GM12801 (cell line): ENCODE measurements at regions not wholly inside any gene's neighbourhood (a gene's known extent, or its start where the extent isn't known, plus 50 kb on each side); places are given as distances from the start of the nearest gene placed in this dataset.

Source experiments
- CTCF ChIP-seq: IDR thresholded peaks from one replicate; pipeline ENCODE4 v1.5.1; 2011; ENCODE audit warnings: control low read depth; ENCODE audit not compliant: insufficient read length; ENCODE audit errors: extremely low read depth

GRCh38 chr2:103402944-103403343, 641.1 kb downstream of the TMEM182 start:
- TF ChIP-seq CTCF: no peak

DNA sequence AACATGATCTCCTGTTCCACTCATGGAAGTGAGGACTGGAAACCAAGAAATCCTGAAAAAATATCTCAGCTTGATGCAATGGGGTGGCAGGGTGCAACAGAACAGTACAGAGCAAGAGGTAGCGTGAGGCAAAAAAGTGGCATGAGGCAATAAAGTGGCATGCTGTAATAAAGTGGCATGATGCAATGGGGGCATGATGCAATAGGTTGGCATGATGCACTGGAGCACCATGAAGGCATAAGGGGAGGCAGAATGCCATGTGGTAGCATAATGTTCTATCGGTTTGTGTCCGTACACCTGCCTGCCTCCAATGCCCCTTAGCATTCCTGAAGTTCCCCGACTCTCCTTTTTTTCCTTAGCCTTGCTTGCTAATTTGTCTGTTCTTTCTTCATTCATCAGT, 648.4 kb downstream of the TMEM182 start:
- no peak for TF ChIP-seq CTCF

- no peak for TF ChIP-seq CTCF
Measured at GRCh38 chr2:103419506-103419905, 657.7 kb downstream of the TMEM182 start.

- TF ChIP-seq CTCF: no peak
Measured at GRCh38 chr2:103423100-103423499, 661.3 kb downstream of the TMEM182 start.

DNA sequence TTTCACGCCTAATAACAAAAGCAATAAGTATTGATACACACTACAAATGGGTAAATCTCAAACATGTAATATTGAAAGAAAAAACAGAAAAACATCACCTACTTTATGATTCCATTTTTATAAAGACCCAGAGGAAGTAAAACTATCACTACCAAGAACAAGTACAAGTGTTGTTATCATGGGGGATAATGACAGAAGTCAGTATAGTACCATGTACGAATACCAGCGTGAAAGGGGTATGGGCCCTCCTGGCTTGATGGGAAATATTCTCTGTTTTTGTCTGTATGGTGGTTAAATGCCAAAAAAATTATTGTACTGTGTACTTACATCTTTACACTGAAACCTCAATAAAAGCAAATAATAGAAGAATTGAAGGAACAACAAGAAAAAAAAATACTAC, 665.7 kb downstream of the TMEM182 start:
- TF ChIP-seq CTCF: no peak

- TF ChIP-seq CTCF: no peak
Measured at GRCh38 chr2:103430191-103430590, 668.4 kb downstream of the TMEM182 start.

GRCh38 chr2:103435010-103435409, 673.2 kb downstream of the TMEM182 start:
- no peak for TF ChIP-seq CTCF

- no peak for TF ChIP-seq CTCF
Measured at GRCh38 chr2:103437161-103437560, 675.3 kb downstream of the TMEM182 start.
